Activated naive CD8-positive, alpha-beta T cell (primary cell): ENCODE measurements at regions not wholly inside any gene's neighbourhood (a gene's known extent, or its start where the extent isn't known, plus 50 kb on each side); places are given as distances from the start of the nearest gene placed in this dataset.

Experiments
- H3K27ac Mint-ChIP-seq: one replicate; pipeline ENCODE4 v1.8.0; 2021; ENCODE audit warnings: mixed read lengths
- H3K27me3 Mint-ChIP-seq: one replicate; pipeline ENCODE4 v1.8.0; 2021; ENCODE audit warnings: mixed read lengths
- H3K36me3 Mint-ChIP-seq: one replicate; pipeline ENCODE4 v1.8.0; 2021; ENCODE audit warnings: mixed read lengths
- H3K4me1 Mint-ChIP-seq: one replicate; pipeline ENCODE4 v1.8.0; 2021; ENCODE audit warnings: low read depth, mixed read lengths
- H3K4me3 Mint-ChIP-seq: one replicate; pipeline ENCODE4 v1.8.0; 2021; ENCODE audit warnings: mild to moderate bottlenecking, mixed read lengths
- H3K9me3 Mint-ChIP-seq: one replicate; pipeline ENCODE4 v1.8.0; 2021; ENCODE audit warnings: low read depth, mixed read lengths

- Mint-ChIP-seq H3K27me3 (no peaks in the 10 kb centered on the region), H3K4me1 (peaks cover 30% of the 10 kb centered on the region), H3K27ac (no peak overlapping the region), H3K4me3 (no peak overlapping the region), H3K36me3 (no peaks in the 10 kb centered on the region), H3K9me3 (no peaks in the 10 kb centered on the region)
Measured at GRCh38 chrX:40473460-40474204, 107.1 kb upstream of the ATP6AP2 start.

- peak overlapping the region; percentile 68 for H3K4me3 Mint-ChIP-seq
- no peaks in the 10 kb centered on the region for H3K36me3 Mint-ChIP-seq
- H3K27ac Mint-ChIP-seq: peak overlapping the region; percentile 50
- no peaks in the 10 kb centered on the region for H3K27me3 Mint-ChIP-seq
- H3K9me3 Mint-ChIP-seq: no peaks in the 10 kb centered on the region
- peaks cover 31% of the 10 kb centered on the region for H3K4me1 Mint-ChIP-seq
Measured at GRCh38 chrX:40471965-40472648, 108.7 kb upstream of the ATP6AP2 start.

- Mint-ChIP-seq H3K9me3 (no peaks in the 10 kb centered on the region), H3K36me3 (no peaks in the 10 kb centered on the region), H3K4me3 (no peak overlapping the region), H3K4me1 (peaks cover 30% of the 10 kb centered on the region), H3K27me3 (no peaks in the 10 kb centered on the region), H3K27ac (no peak overlapping the region)
Measured at GRCh38 chrX:40470830-40471429, 109.8 kb upstream of the ATP6AP2 start.

GRCh38 chrX:40469316-40469715, 111.5 kb upstream of the ATP6AP2 start:
- H3K9me3 Mint-ChIP-seq: no peaks in the 10 kb centered on the region
- H3K4me3 Mint-ChIP-seq: no peak overlapping the region
- no peak overlapping the region for H3K27ac Mint-ChIP-seq
- no peaks in the 10 kb centered on the region for H3K36me3 Mint-ChIP-seq
- H3K4me1 Mint-ChIP-seq: peaks cover 37% of the 10 kb centered on the region
- no peaks in the 10 kb centered on the region for H3K27me3 Mint-ChIP-seq

GRCh38 chrX:40468033-40468846, 112.5 kb upstream of the ATP6AP2 start:
- Mint-ChIP-seq H3K4me1 (peaks cover 31% of the 10 kb centered on the region), H3K4me3 (no peak overlapping the region), H3K27ac (no peak overlapping the region), H3K36me3 (no peaks in the 10 kb centered on the region), H3K9me3 (no peaks in the 10 kb centered on the region), H3K27me3 (no peaks in the 10 kb centered on the region)

- Mint-ChIP-seq H3K9me3 (no peaks in the 10 kb centered on the region), H3K27me3 (no peaks in the 10 kb centered on the region), H3K27ac (no peak overlapping the region), H3K4me1 (peaks cover 29% of the 10 kb centered on the region), H3K4me3 (no peak overlapping the region), H3K36me3 (no peaks in the 10 kb centered on the region)
Measured at GRCh38 chrX:40467454-40467853, 113.3 kb upstream of the ATP6AP2 start.

GRCh38 chrX:40465735-40466551, 114.8 kb upstream of the ATP6AP2 start:
- H3K4me3 Mint-ChIP-seq: no peak overlapping the region
- no peaks in the 10 kb centered on the region for H3K9me3 Mint-ChIP-seq
- H3K36me3 Mint-ChIP-seq: no peaks in the 10 kb centered on the region
- no peak overlapping the region for H3K27ac Mint-ChIP-seq
- H3K4me1 Mint-ChIP-seq: peaks cover 20% of the 10 kb centered on the region
- no peaks in the 10 kb centered on the region for H3K27me3 Mint-ChIP-seq

- no peaks in the 10 kb centered on the region for H3K36me3 Mint-ChIP-seq
- no peaks in the 10 kb centered on the region for H3K27me3 Mint-ChIP-seq
- no peaks in the 10 kb centered on the region for H3K9me3 Mint-ChIP-seq
- H3K27ac Mint-ChIP-seq: no peak overlapping the region
- peaks cover 10% of the 10 kb centered on the region for H3K4me1 Mint-ChIP-seq
- no peak overlapping the region for H3K4me3 Mint-ChIP-seq
Measured at GRCh38 chrX:40462795-40463194, 118.0 kb upstream of the ATP6AP2 start.

- H3K4me1 Mint-ChIP-seq: peaks cover 7% of the 10 kb centered on the region
- H3K27me3 Mint-ChIP-seq: no peaks in the 10 kb centered on the region
Measured at GRCh38 chrX:40460926-40461325, 119.8 kb upstream of the ATP6AP2 start.

GRCh38 chrX:40459571-40460158, 121.1 kb upstream of the ATP6AP2 start:
- H3K27ac Mint-ChIP-seq: no peak overlapping the region
- H3K27me3 Mint-ChIP-seq: no peaks in the 10 kb centered on the region

More at GRCh38 chrX:40460926-40461325, 119.8 kb upstream of the ATP6AP2 start:
- H3K36me3 Mint-ChIP-seq: no peaks in the 10 kb centered on the region
- no peak overlapping the region for H3K4me3 Mint-ChIP-seq
- no peaks in the 10 kb centered on the region for H3K9me3 Mint-ChIP-seq
- H3K27ac Mint-ChIP-seq: no peak overlapping the region

GRCh38 chrX:40457406-40457805, 123.4 kb upstream of the ATP6AP2 start:
- H3K27me3 Mint-ChIP-seq: no peaks in the 10 kb centered on the region
- H3K4me1 Mint-ChIP-seq: no peaks in the 10 kb centered on the region
- no peaks in the 10 kb centered on the region for H3K9me3 Mint-ChIP-seq
- no peak overlapping the region for H3K4me3 Mint-ChIP-seq
- H3K27ac Mint-ChIP-seq: no peak overlapping the region
- H3K36me3 Mint-ChIP-seq: no peaks in the 10 kb centered on the region

More at GRCh38 chrX:40459571-40460158, 121.1 kb upstream of the ATP6AP2 start:
- no peaks in the 10 kb centered on the region for H3K4me1 Mint-ChIP-seq
- H3K9me3 Mint-ChIP-seq: no peaks in the 10 kb centered on the region
- no peaks in the 10 kb centered on the region for H3K36me3 Mint-ChIP-seq
- H3K4me3 Mint-ChIP-seq: no peak overlapping the region

- Mint-ChIP-seq H3K4me1 (no peaks in the 10 kb centered on the region), H3K9me3 (no peaks in the 10 kb centered on the region), H3K36me3 (no peaks in the 10 kb centered on the region), H3K27ac (no peak overlapping the region), H3K27me3 (no peaks in the 10 kb centered on the region), H3K4me3 (no peak overlapping the region)
Measured at GRCh38 chrX:40452031-40452430, 128.7 kb upstream of the ATP6AP2 start.

GRCh38 chrX:40449956-40450706, 130.6 kb upstream of the ATP6AP2 start:
- no peaks in the 10 kb centered on the region for H3K27me3 Mint-ChIP-seq
- no peaks in the 10 kb centered on the region for H3K4me1 Mint-ChIP-seq
- H3K36me3 Mint-ChIP-seq: no peaks in the 10 kb centered on the region
- no peaks in the 10 kb centered on the region for H3K9me3 Mint-ChIP-seq
- no peak overlapping the region for H3K4me3 Mint-ChIP-seq
- H3K27ac Mint-ChIP-seq: no peak overlapping the region
